Osteocyte (in vitro differentiated cells): ENCODE measurements at regions not wholly inside any gene's neighbourhood (a gene's known extent, or its start where the extent isn't known, plus 50 kb on each side); places are given as distances from the start of the nearest gene placed in this dataset.

ENCODE experiments used
- DNase-seq: peaks from one replicate; pipeline ENCODE4 v3.0.0; 2021; ENCODE audit warnings: mixed read lengths; ENCODE audit not compliant: unreplicated experiment; ENCODE audit errors: extremely low spot score
- H3K27ac Mint-ChIP-seq: one replicate; pipeline ENCODE4 v1.8.0; 2021; ENCODE audit warnings: mild to moderate bottlenecking, mixed read lengths; ENCODE audit not compliant: unreplicated experiment
- H3K27me3 Mint-ChIP-seq: one replicate; pipeline ENCODE4 v1.8.0; 2021; ENCODE audit warnings: mixed read lengths; ENCODE audit not compliant: unreplicated experiment
- H3K36me3 Mint-ChIP-seq: one replicate; pipeline ENCODE4 v1.8.0; 2021; ENCODE audit warnings: mixed read lengths; ENCODE audit not compliant: unreplicated experiment
- H3K4me1 Mint-ChIP-seq: one replicate; pipeline ENCODE4 v1.8.0; 2021; ENCODE audit warnings: mixed read lengths; ENCODE audit not compliant: unreplicated experiment
- H3K4me3 Mint-ChIP-seq: one replicate; pipeline ENCODE4 v1.8.0; 2021; ENCODE audit warnings: mild to moderate bottlenecking, moderate library complexity, mixed read lengths; ENCODE audit not compliant: unreplicated experiment
- H3K9me3 Mint-ChIP-seq: one replicate; pipeline ENCODE4 v1.8.0; 2021; ENCODE audit warnings: mixed read lengths; ENCODE audit not compliant: unreplicated experiment
- TF ChIP-seq, protein P1 (sequence below): fragments of 200-600 bp; sonication (generic); IDR thresholded peaks from 2 replicates; pipeline ENCODE4 v1.5.0; 2021; ENCODE audit warnings: antibody characterized with exemption, mild to moderate bottlenecking, moderate library complexity

- Mint-ChIP-seq H3K27me3 (no peaks in the 10 kb centered on the region), H3K36me3 (no peaks in the 10 kb centered on the region), H3K27ac (no peak overlapping the region), H3K9me3 (no peaks in the 10 kb centered on the region), H3K4me3 (no peak overlapping the region), H3K4me1 (no peaks in the 10 kb centered on the region)
- TF ChIP-seq, protein P1, sequence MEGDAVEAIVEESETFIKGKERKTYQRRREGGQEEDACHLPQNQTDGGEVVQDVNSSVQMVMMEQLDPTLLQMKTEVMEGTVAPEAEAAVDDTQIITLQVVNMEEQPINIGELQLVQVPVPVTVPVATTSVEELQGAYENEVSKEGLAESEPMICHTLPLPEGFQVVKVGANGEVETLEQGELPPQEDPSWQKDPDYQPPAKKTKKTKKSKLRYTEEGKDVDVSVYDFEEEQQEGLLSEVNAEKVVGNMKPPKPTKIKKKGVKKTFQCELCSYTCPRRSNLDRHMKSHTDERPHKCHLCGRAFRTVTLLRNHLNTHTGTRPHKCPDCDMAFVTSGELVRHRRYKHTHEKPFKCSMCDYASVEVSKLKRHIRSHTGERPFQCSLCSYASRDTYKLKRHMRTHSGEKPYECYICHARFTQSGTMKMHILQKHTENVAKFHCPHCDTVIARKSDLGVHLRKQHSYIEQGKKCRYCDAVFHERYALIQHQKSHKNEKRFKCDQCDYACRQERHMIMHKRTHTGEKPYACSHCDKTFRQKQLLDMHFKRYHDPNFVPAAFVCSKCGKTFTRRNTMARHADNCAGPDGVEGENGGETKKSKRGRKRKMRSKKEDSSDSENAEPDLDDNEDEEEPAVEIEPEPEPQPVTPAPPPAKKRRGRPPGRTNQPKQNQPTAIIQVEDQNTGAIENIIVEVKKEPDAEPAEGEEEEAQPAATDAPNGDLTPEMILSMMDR, result no peak
- no peak for DNase-seq
Observed at GRCh38 chr1:242802973-242803372, 278.5 kb upstream of the PLD5 start.

- TF ChIP-seq, protein P1, result no peak
- Mint-ChIP-seq H3K27ac (no peak overlapping the region), H3K27me3 (no peaks in the 10 kb centered on the region), H3K9me3 (no peaks in the 10 kb centered on the region), H3K4me1 (no peaks in the 10 kb centered on the region), H3K36me3 (no peaks in the 10 kb centered on the region), H3K4me3 (no peak overlapping the region)
- DNase-seq, result no peak
Observed at GRCh38 chr1:242800521-242800920, 276.0 kb upstream of the PLD5 start.

DNA sequence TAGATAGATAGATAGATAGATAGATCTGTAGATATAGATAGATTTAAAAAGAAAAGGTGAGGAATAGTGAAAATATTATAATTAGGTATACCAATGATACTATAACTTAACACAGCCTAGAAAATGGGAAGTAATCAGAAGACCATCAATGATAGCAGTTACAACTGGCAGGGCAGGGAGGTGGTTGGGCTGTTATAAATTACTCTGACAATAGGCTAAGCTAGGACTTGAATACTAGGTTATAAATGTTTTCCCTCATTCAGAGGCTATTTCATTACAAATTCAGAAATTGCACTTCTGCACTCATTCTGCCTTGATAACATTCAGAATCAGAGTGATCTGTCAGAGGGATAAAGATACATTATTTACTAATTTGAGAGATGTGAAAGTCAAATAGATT lies 273.4 kb upstream of the PLD5 start:
- Mint-ChIP-seq H3K4me3 (no peak overlapping the region), H3K27ac (no peak overlapping the region), H3K4me1 (no peaks in the 10 kb centered on the region), H3K36me3 (no peaks in the 10 kb centered on the region), H3K27me3 (no peaks in the 10 kb centered on the region), H3K9me3 (no peaks in the 10 kb centered on the region)
- DNase-seq, result no peak
- TF ChIP-seq, protein P1, result no peak

DNA sequence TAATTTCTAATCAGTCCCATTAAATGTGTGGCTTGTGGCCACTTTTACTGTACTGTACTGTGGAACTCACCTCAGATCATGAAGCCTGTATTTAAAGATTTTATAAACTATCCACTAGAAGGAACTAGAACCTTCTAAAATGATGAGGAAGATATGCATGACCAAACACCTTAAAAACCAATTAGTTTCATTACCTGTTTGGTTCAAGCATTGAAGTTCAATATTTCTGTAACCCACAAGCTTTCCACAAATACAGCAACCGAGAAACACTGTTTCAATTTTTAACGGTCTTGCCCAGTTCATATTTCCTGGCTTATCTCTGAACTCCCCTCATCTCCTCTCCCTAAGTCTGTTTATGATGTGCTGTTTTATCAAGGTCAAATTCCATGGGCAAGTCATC lies 264.3 kb upstream of the PLD5 start:
- no peak for DNase-seq
- no peaks in the 10 kb centered on the region for H3K27me3 Mint-ChIP-seq
- no peak overlapping the region for H3K27ac Mint-ChIP-seq
- peaks cover 9% of the 10 kb centered on the region for H3K9me3 Mint-ChIP-seq
- no peaks in the 10 kb centered on the region for H3K36me3 Mint-ChIP-seq
- TF ChIP-seq, protein P1, result no peak
- no peaks in the 10 kb centered on the region for H3K4me1 Mint-ChIP-seq
- no peak overlapping the region for H3K4me3 Mint-ChIP-seq

- Mint-ChIP-seq H3K9me3 (peaks cover 9% of the 10 kb centered on the region), H3K4me3 (no peak overlapping the region), H3K27ac (no peak overlapping the region), H3K36me3 (no peaks in the 10 kb centered on the region), H3K27me3 (no peaks in the 10 kb centered on the region), H3K4me1 (no peaks in the 10 kb centered on the region)
- TF ChIP-seq, protein P1, result no peak
- no peak for DNase-seq
Observed at GRCh38 chr1:242787968-242788367, 263.5 kb upstream of the PLD5 start.
